Suprapubic skin (tissue), 4 donors: ENCODE measurements at regions not wholly inside any gene's neighbourhood (a gene's known extent, or its start where the extent isn't known, plus 50 kb on each side); places are given as distances from the start of the nearest gene placed in this dataset.

Experiments
- DNase-seq, 2 donors: peaks; one replicate each; pipeline ENCODE4 v3.0.0-alpha.2; 2019; ENCODE audit warnings: low spot score in 2 of 2
- H3K27ac ChIP-seq: fragments of 200-600 bp; sonication (generic); one replicate; pipeline ENCODE4 v1.5.1; 2019
- H3K27me3 ChIP-seq: fragments of 200-600 bp; sonication (generic); one replicate; pipeline ENCODE4 v1.5.1; 2019
- H3K36me3 ChIP-seq: fragments of 200-600 bp; sonication (generic); one replicate; pipeline ENCODE4 v1.5.1; 2019
- H3K4me1 ChIP-seq: fragments of 200-600 bp; sonication (generic); one replicate; pipeline ENCODE4 v1.5.1; 2019
- H3K4me3 ChIP-seq: fragments of 200-600 bp; sonication (generic); one replicate; pipeline ENCODE4 v1.5.1; 2019; ENCODE audit warnings: mild to moderate bottlenecking
- H3K9me3 ChIP-seq: fragments of 200-600 bp; sonication (generic); one replicate; pipeline ENCODE4 v1.5.1; 2019
- CTCF ChIP-seq, 2 donors: fragments of 200-600 bp in 1 of 2; fragments of 450-650 bp in 1 of 2; sonication (generic) in 1 of 2; IDR thresholded peaks; one replicate each; pipeline ENCODE4 v1.5.1; 2016 to 2019; ENCODE audit warnings: antibody characterized with exemption in 2 of 2, mild to moderate bottlenecking in 1 of 2, moderate library complexity in 1 of 2
- EP300 ChIP-seq: sonication (generic); formaldehyde crosslinking; IDR thresholded peaks from one replicate; pipeline ENCODE4 v1.6.1; 2017; ENCODE audit warnings: antibody characterized with exemption
- POLR2A ChIP-seq, 2 donors: fragments of 450-650 bp; IDR thresholded peaks; one replicate each; pipeline ENCODE4 v1.6.1; 2017; ENCODE audit warnings: antibody characterized with exemption in 2 of 2, mild to moderate bottlenecking in 2 of 2, moderate library complexity in 2 of 2
- POLR2AphosphoS5 ChIP-seq, 3 donors: sonication (generic); formaldehyde crosslinking; IDR thresholded peaks; one replicate each; pipeline ENCODE4 v1.6.1; 2017; ENCODE audit warnings: antibody characterized with exemption in 3 of 3
- WGBS: methylation state at CpG from one replicate; pipeline ENCODE4 v1.1.5; 2018; 5-methylcytosine and 5-hydroxymethylcytosine counted together

- Histone ChIP-seq H3K4me1 (no peaks in the 10 kb centered on the region), H3K27ac (no peak overlapping the region), H3K4me3 (no peak overlapping the region), H3K9me3 (no peaks in the 10 kb centered on the region), H3K36me3 (no peaks in the 10 kb centered on the region), H3K27me3 (no peaks in the 10 kb centered on the region)
- 65% methylated on average over 4 of the region's 4 CpGs for WGBS
- no peak for DNase-seq
- TF ChIP-seq POLR2A (IDR thresholded peaks at IDR 0.05): no peak
- no peak for TF ChIP-seq POLR2AphosphoS5 (IDR thresholded peaks at IDR 0.05)
- no peak for TF ChIP-seq CTCF (IDR thresholded peaks at IDR 0.05)
Measured at GRCh38 chr14:61911574-61911973, 149.4 kb downstream of the SNAPC1 start.

GRCh38 chr14:61918998-61919397, 156.8 kb downstream of the SNAPC1 start:
- no peak for DNase-seq
- H3K27me3 ChIP-seq: no peaks in the 10 kb centered on the region
- no peaks in the 10 kb centered on the region for H3K4me1 ChIP-seq
- no peak overlapping the region for H3K4me3 ChIP-seq
- H3K9me3 ChIP-seq: no peaks in the 10 kb centered on the region
- TF ChIP-seq CTCF (IDR thresholded peaks at IDR 0.05) (no peak), POLR2A (IDR thresholded peaks at IDR 0.05) (no peak), EP300 (no peak), POLR2AphosphoS5 (IDR thresholded peaks at IDR 0.05) (no peak)
- H3K36me3 ChIP-seq: no peaks in the 10 kb centered on the region
- 73% methylated on average over 2 of the region's 2 CpGs for WGBS
- no peak overlapping the region for H3K27ac ChIP-seq

GRCh38 chr14:61923348-61923747, 161.1 kb downstream of the SNAPC1 start:
- 31% methylated on average over 4 of the region's 4 CpGs for WGBS
- Histone ChIP-seq H3K36me3 (no peaks in the 10 kb centered on the region), H3K4me1 (no peaks in the 10 kb centered on the region), H3K9me3 (no peaks in the 10 kb centered on the region), H3K27me3 (no peaks in the 10 kb centered on the region), H3K4me3 (no peak overlapping the region), H3K27ac (no peak overlapping the region)
- DNase-seq: no peak
- TF ChIP-seq EP300 (no peak), POLR2A (IDR thresholded peaks at IDR 0.05) (no peak), CTCF (IDR thresholded peaks at IDR 0.05) (no peak), POLR2AphosphoS5 (IDR thresholded peaks at IDR 0.05) (no peak)

- Histone ChIP-seq H3K4me1 (no peaks in the 10 kb centered on the region), H3K9me3 (no peaks in the 10 kb centered on the region), H3K4me3 (no peak overlapping the region), H3K36me3 (no peaks in the 10 kb centered on the region), H3K27ac (no peak overlapping the region), H3K27me3 (no peaks in the 10 kb centered on the region)
- WGBS: 59% methylated on average over 5 of the region's 5 CpGs
- TF ChIP-seq EP300 (no peak), CTCF (IDR thresholded peaks at IDR 0.05) (no peak), POLR2AphosphoS5 (IDR thresholded peaks at IDR 0.05) (no peak), POLR2A (IDR thresholded peaks at IDR 0.05) (no peak)
- DNase-seq: no peak
Measured at GRCh38 chr14:61925043-61925442, 162.8 kb downstream of the SNAPC1 start.

- Histone ChIP-seq H3K36me3 (no peaks in the 10 kb centered on the region), H3K4me1 (no peaks in the 10 kb centered on the region), H3K9me3 (no peaks in the 10 kb centered on the region), H3K27me3 (no peaks in the 10 kb centered on the region), H3K4me3 (no peak overlapping the region), H3K27ac (no peak overlapping the region)
- 98% methylated on average over 1 of the region's 1 CpG for WGBS
- TF ChIP-seq POLR2AphosphoS5 (IDR thresholded peaks at IDR 0.05) (no peak), POLR2A (IDR thresholded peaks at IDR 0.05) (no peak)
- no peak for DNase-seq
Measured at GRCh38 chr14:61925732-61926435, 163.7 kb downstream of the SNAPC1 start.

- 18% methylated on average over 1 of the region's 1 CpG for WGBS
- no peak for DNase-seq
- no peaks in the 10 kb centered on the region for H3K27me3 ChIP-seq
- H3K27ac ChIP-seq: no peak overlapping the region
- no peak overlapping the region for H3K4me3 ChIP-seq
- no peak for TF ChIP-seq CTCF (IDR thresholded peaks at IDR 0.05)
- no peak for TF ChIP-seq POLR2AphosphoS5 (IDR thresholded peaks at IDR 0.05)
- no peak for TF ChIP-seq POLR2A (IDR thresholded peaks at IDR 0.05)
- no peak for TF ChIP-seq EP300
- no peaks in the 10 kb centered on the region for H3K36me3 ChIP-seq
- no peaks in the 10 kb centered on the region for H3K4me1 ChIP-seq
- no peaks in the 10 kb centered on the region for H3K9me3 ChIP-seq
Measured at GRCh38 chr14:61927060-61927459, 164.8 kb downstream of the SNAPC1 start.
